ENCODE measurements at regions not wholly inside any gene's neighbourhood (a gene's known extent, or its start where the extent isn't known, plus 50 kb on each side); places are given as distances from the start of the nearest gene placed in this dataset.

- peaks cover 0 to 6% of the 10 kb centered on the region in 2 donors for H3K9me3 ChIP-seq
- H3K4me3 ChIP-seq, result no peak overlapping the region
- no peak overlapping the region for H3K27ac ChIP-seq
- H3K36me3 ChIP-seq, result no peaks in the 10 kb centered on the region
- intact Hi-C loops (cut with DNase I), result no loop called here
- TF ChIP-seq, protein P1, sequence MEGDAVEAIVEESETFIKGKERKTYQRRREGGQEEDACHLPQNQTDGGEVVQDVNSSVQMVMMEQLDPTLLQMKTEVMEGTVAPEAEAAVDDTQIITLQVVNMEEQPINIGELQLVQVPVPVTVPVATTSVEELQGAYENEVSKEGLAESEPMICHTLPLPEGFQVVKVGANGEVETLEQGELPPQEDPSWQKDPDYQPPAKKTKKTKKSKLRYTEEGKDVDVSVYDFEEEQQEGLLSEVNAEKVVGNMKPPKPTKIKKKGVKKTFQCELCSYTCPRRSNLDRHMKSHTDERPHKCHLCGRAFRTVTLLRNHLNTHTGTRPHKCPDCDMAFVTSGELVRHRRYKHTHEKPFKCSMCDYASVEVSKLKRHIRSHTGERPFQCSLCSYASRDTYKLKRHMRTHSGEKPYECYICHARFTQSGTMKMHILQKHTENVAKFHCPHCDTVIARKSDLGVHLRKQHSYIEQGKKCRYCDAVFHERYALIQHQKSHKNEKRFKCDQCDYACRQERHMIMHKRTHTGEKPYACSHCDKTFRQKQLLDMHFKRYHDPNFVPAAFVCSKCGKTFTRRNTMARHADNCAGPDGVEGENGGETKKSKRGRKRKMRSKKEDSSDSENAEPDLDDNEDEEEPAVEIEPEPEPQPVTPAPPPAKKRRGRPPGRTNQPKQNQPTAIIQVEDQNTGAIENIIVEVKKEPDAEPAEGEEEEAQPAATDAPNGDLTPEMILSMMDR (IDR thresholded peaks at IDR 0.05), result no peak
- H3K27me3 ChIP-seq, result no peaks in the 10 kb centered on the region
- DNase-seq (ENCODE audit: low spot score in 2 of 2), result no peak
- no peaks in the 10 kb centered on the region for H3K4me1 ChIP-seq
These were observed 115.7 kb upstream of the CACNA2D1 start for GRCh38 chr7:82559193-82559805.

DNA sequence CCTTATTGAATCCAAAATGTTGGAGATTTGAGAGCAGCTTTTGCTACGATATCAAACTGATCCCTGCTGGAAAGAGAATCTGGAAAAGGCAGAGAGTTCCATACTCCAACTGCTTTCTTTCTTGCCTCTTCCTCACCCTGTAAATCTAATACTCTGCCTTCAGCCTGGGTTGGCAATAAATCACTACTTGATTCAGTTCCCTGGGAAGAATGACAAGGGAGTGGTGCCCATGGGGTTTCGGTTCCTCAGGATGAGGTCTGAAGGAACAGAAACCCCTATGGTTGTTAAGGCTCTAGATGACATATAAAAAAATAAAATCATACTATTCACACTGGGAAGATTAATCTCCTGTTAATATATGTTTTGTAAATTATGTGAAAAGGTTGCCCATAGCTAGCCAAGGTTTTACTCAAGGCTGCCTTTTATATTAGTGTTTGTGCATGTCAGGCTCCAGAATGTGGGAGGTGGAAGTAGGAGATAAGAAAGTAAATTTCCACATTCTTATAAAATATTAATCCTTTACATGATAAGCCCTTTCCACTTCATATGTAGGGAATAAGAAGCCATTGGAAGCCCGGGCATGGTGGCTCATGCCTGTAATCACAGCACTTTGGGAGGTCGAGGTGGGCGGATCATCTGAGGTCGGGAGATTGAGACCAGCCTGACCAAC is 106.2 kb upstream of the CACNA2D1 start:
- no peaks in the 10 kb centered on the region for H3K36me3 ChIP-seq
- no peaks in the 10 kb centered on the region for H3K27me3 ChIP-seq
- no peak overlapping the region for H3K4me3 ChIP-seq
- TF ChIP-seq, protein P1 (IDR thresholded peaks at IDR 0.05), result no peak
- intact Hi-C loops (cut with DNase I), result no loop called here
- no peak overlapping the region for H3K27ac ChIP-seq
- H3K4me1 ChIP-seq, result no peaks in the 10 kb centered on the region
- H3K9me3 ChIP-seq, result peaks cover 3 to 10% of the 10 kb centered on the region in 2 donors
- DNase-seq (ENCODE audit: low spot score in 2 of 2), result no peak

GRCh38 chr7:82548141-82548688 is 104.6 kb upstream of the CACNA2D1 start:
- no peak for DNase-seq (ENCODE audit: low spot score in 2 of 2)
- no peak overlapping the region for H3K4me3 ChIP-seq
- intact Hi-C loops (cut with DNase I), result no loop called here
- H3K36me3 ChIP-seq, result no peaks in the 10 kb centered on the region
- H3K27ac ChIP-seq, result no peak overlapping the region
- H3K4me1 ChIP-seq, result no peaks in the 10 kb centered on the region
- H3K9me3 ChIP-seq, result peaks cover 0 to 3% of the 10 kb centered on the region in 2 donors
- H3K27me3 ChIP-seq, result no peaks in the 10 kb centered on the region
- TF ChIP-seq, protein P1 (IDR thresholded peaks at IDR 0.05), result no peak

- DNase-seq (ENCODE audit: low spot score in 2 of 2), result no peak
- Histone ChIP-seq H3K27ac (no peak overlapping the region), H3K9me3 (no peaks in the 10 kb centered on the region), H3K4me3 (no peak overlapping the region), H3K4me1 (no peaks in the 10 kb centered on the region), H3K36me3 (no peaks in the 10 kb centered on the region), H3K27me3 (no peaks in the 10 kb centered on the region)
- TF ChIP-seq, protein P1 (IDR thresholded peaks at IDR 0.05), result no peak
- intact Hi-C loops (cut with DNase I), result no loop called here
These were observed 99.1 kb upstream of the CACNA2D1 start for GRCh38 chr7:82542665-82543064.

DNA sequence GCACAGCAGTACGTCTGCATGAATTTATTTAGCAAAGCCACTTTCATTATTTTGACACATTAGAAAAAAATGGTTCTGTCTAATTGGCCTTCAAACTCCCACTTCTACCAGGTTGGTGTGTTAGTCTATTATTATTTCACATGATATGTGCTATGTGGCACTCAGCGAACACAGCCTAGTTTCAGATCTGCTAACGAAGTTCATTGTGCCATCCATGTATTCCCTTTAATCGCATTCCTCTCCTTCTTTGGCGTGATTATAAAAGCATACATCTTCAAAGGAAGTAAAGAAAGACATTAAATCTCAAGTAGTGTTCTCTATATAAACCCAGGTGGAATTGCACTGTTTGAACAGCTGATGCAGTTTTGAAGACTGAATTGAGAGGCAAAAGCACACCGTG is 96.4 kb upstream of the CACNA2D1 start:
- H3K4me1 ChIP-seq, result no peaks in the 10 kb centered on the region
- H3K27me3 ChIP-seq, result no peaks in the 10 kb centered on the region
- TF ChIP-seq, protein P1 (IDR thresholded peaks at IDR 0.05), result no peak
- no peak overlapping the region for H3K4me3 ChIP-seq
- H3K27ac ChIP-seq, result no peak overlapping the region
- no peak for DNase-seq (ENCODE audit: low spot score in 2 of 2)
- intact Hi-C loops (cut with DNase I), result no loop called here
- H3K9me3 ChIP-seq, result no peaks in the 10 kb centered on the region
- no peaks in the 10 kb centered on the region for H3K36me3 ChIP-seq
